GM19025 (cell line): ENCODE measurements at regions not wholly inside any gene's neighbourhood (a gene's known extent, or its start where the extent isn't known, plus 50 kb on each side); places are given as distances from the start of the nearest gene placed in this dataset.
"Not testable (repeated sequence)": the region's sequence is repeated elsewhere in the genome, so short reads cannot be mapped to it uniquely, and the experiment has no call there.

Experiments
- ATAC-seq: cut with Tn5 transposase; IDR thresholded peaks from one replicate; pipeline ENCODE4 v1.9.1; 2021; ENCODE audit warnings: mild to moderate bottlenecking, low read depth, moderate library complexity; ENCODE audit not compliant: unreplicated experiment

DNA sequence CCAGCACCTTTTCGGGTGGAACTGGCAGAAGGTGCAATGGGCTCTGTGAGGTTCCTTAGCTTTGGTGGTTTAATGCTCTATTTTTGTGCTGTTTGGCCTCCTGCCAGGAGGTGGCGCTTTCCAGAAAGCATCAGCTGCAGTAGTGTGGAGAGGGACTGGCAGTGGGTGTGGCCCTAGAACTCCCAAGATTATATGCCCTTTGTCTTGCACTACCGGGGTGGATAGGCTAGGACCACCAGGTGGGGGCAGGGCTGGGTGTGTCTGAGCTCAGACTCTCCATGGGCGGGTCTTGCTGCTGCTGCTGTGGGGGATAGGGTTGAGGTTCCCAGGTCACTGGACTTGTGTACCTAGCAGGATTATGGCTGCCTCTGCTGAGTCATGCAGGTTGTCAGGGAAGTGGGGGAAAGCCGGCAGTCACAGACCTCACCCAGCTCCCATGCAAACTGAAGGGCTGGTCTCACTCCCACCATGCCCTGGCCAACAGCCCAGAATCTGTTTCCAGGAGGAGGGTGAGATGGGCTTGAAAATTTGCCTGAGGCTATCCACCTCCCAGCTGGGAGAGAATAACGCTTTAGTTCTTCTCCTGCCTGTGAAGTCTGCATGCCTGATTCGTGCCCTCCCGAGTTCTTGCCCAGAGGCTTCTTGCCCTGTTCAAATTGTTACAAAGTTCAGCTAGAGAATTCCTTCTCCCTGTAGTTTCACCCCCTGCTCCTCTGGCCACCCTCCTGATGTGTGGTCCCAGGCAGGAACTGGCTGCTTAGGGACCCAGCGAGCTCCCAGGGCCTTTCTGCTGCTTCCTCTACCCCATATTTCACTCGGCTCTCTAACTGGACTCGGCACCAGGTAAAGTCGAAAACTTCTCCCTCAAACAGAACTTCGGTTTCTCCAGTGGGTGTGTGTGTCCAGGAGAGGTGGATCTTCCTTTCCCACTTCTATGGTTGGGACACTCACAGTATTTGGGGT is 76.5 kb upstream of the BTG3 start:
- ATAC-seq = no peak

DNA sequence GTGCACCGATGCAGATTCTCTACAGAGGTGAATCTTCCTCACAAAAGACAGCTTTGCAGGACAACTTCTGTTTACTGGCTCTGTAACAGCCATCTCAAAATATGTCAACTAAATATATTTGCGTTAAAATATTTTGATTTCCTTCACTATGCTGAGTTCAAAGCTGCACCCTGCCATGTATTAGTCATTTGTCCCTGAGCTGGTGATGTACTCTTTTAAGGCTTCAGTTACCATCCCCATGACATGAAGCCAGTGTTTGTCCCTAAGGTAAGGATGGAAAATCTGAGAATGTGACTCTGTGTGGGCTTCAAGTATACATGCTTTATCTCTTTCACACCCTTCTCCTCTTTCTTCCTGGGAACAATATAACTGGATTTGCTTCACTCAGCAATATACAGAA is 70.2 kb upstream of the BTG3 start:
- ATAC-seq = no peak

DNA sequence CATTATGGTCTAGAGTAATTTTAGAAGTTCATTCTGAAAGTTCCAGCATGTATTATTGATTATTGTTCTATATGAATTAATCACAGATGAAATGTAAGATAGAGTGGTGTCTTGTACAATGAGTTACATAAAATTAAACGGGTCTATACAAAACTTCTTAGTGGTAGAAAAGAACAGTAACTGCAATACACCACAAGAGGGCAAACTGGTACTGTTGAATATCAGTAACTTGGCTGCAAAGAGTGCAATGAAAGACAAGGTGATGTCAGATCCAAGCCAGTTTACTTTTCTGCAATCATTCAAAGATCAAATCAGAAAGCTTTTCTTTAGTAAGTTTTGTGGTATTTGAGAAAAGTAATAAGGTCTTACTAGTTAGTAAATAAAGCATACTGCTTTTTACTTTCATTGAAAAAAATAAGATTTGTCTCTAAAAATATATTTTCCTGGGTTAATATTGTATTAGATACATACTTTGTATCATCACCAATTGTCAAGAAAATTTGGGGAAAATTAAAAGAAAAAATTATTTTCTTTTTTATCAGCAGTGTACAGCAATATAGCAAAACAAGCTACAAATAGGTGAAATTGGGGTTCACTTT is 66.4 kb upstream of the BTG3 start:
- ATAC-seq = peak; percentile 69

DNA sequence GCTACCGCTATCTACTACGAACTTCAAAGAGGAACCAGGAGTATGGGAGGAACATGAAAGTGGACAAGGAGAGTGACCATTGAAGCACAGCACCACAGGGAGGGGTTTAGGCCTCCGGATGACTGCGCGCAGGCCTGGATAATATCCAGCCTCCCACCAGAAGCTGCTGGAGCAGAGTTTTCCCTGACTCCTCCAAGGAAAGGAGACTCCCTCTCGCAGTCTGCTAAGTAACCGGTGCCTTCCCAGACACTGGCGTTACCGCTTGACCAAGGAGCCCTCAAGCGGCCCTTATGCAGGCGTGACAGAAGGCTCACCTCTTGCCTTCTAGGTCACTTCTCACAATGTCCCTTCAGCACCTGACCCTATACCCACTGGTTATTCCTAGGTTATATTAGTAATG is 64.2 kb upstream of the BTG3 start:
- not testable (repeated sequence) for ATAC-seq

DNA sequence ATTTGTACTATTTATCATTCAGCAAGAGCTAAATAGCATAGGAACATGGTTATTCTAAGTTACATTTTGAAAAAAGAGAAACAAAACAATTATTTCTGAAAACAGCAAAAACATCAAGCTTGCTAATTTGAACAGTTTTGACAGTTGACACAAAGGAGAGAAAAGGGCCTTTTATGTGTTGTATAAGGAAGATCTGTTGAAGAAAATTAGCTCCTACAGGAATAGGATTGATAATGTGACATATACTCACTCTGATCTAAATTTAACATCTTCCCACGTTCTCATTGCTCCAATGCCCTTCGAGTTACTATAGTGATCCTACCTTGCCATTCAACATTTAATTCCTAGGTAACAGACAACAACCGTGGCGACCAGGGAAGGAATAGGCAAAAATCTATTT is 61.4 kb upstream of the BTG3 start:
- no peak for ATAC-seq

DNA sequence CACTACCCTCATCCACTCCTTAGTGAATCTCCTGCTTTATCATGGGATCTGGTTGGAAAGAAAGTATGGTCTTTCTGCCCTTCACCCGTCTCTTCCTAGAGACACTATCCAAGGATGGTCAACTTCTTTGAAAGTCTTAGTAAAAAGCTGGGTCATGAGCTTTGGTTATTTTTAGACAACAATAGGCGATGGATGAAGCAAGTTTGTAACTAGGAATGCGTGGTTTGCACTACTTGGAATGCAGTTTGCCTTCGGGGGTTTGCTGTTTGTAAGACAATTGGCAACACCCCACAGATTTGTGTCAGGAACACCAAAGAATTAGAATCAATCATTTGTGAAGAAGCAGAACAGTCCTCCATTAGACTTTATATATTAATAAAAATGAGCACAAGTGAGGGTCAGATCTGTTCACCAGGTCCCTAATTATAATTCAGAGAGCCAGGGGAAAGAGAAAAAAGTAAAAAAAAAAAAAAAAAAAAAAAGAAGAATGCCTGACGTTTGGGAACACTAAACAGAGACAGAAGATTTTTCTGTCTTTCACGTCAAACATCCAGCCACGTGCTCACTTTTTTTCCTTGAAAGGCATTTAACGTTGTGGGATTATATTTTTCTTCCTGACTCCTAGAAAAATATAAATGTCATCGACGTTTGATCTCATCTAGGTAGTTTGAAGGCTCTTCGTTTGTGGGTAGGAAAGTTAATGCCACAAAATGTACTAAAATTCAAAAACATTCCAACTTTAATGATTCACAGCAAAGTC is 60.7 kb upstream of the BTG3 start:
- ATAC-seq = no peak

DNA sequence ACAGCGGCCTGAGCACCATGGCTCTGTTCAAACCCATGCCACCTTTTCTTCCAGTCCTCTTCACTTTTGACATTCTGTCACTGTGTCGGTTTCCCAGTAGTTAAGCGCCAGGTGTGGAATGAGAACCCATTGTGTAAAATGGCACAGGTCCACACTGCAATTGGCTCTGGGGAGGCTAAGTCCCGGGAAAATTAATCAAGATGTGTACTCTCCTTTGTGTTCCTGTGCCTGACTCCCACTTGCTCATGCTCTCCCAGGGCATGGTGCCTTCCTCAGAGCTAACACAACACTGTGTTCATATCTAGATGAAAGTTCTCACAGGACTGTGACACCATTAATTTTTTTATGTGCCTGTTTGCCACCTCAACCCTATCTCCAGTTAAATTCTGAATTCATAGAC is 59.0 kb upstream of the BTG3 start:
- no peak for ATAC-seq

DNA sequence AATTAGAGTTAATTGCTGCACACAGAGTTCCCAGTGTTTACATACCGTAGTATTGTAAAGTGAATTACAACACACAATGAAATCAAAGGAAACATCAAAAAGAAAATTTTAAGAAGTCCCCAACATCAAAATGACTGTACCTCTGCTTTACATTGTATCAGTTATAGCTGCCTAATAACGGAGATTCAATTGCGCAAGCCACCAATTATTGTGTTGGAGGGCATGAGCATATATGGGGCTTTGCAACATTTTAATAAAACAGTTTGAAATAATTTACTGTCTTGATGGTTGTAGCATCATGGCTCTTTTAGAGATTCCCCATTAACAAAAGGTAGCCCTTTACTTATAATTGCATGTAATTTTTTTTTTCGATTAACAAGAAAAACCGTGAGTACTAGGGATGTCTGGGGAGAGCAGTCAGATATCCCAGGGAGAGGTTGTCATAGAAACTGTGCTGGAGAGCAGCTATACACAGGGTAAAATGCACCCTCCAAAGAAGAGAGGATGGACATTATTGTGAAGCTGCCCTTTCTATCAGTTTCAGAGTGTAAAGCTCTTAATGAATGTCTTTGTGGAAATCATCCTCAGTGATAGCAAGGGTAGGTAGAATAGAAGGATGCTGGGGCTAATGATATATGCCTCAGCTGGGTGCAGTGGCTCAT is 55.9 kb upstream of the BTG3 start:
- no peak for ATAC-seq

DNA sequence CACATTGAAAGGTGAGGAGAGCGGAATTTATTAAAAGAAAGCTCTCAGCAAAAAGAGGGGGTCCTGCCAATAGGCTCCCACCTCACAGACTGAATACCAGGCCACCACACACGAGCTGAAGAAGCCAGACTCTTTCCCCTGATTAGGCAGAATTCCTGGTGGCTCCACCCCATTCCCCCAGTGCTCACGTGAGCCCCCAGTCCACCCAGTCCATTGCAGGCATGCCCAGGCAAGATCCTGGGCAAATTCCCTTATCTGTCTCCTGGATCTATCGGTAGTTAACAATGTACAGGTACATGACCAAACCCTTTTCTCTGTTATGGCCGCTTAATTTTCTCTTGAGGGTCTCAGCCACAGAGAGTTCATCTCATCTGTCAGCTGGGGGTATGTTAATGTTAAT is 54.6 kb upstream of the BTG3 start:
- no peak for ATAC-seq
